H9 (cell line): ENCODE measurements at regions not wholly inside any gene's neighbourhood (a gene's known extent, or its start where the extent isn't known, plus 50 kb on each side); places are given as distances from the start of the nearest gene placed in this dataset.

Source experiments
- DNase-seq: peaks from one replicate; pipeline ENCODE4 v3.0.0-alpha.2; 2017
- H2AFZ ChIP-seq: one replicate; pipeline ENCODE4 v1.6.1; 2013; ENCODE audit warnings: mild to moderate bottlenecking, low read length, control low read depth, moderate library complexity
- H2AK5ac ChIP-seq: 2 replicates; pipeline ENCODE4 v1.6.1; 2013; ENCODE audit warnings: low read length, control low read depth, mixed read lengths; ENCODE audit not compliant: insufficient read length
- H2BK120ac ChIP-seq: one replicate; pipeline ENCODE4 v1.6.1; 2013; ENCODE audit warnings: low read depth, mild to moderate bottlenecking, low read length, control low read depth, inconsistent platforms; ENCODE audit not compliant: poor library complexity, severe bottlenecking
- H2BK12ac ChIP-seq: 2 replicates; pipeline ENCODE4 v1.6.1; 2013; ENCODE audit warnings: low read length, control low read depth, mixed read lengths, low read depth; ENCODE audit not compliant: insufficient read length
- H2BK15ac ChIP-seq: 2 replicates; pipeline ENCODE4 v1.6.1; 2013; ENCODE audit warnings: low read depth, low read length, control low read depth
- H2BK20ac ChIP-seq: one replicate; pipeline ENCODE4 v1.6.1; 2013; ENCODE audit warnings: low read depth, mild to moderate bottlenecking, low read length, control low read depth, inconsistent platforms; ENCODE audit not compliant: poor library complexity, severe bottlenecking
- H2BK5ac ChIP-seq: 2 replicates; pipeline ENCODE4 v1.6.1; 2013; ENCODE audit warnings: low read length, control low read depth, mixed read lengths; ENCODE audit not compliant: insufficient read length
- H3K14ac ChIP-seq: 2 replicates; pipeline ENCODE4 v1.6.1; 2013; ENCODE audit warnings: low read length, control low read depth; ENCODE audit not compliant: insufficient read depth
- H3K18ac ChIP-seq: 2 replicates; pipeline ENCODE4 v1.6.1; 2013; ENCODE audit warnings: low read depth, mild to moderate bottlenecking, mixed read lengths, low read length, control low read depth; ENCODE audit not compliant: insufficient read length
- H3K23ac ChIP-seq: 2 replicates; pipeline ENCODE4 v1.6.1; 2013; ENCODE audit warnings: low read length, control low read depth, mixed read lengths, low read depth; ENCODE audit not compliant: insufficient read length
- H3K23me2 ChIP-seq: 2 replicates; pipeline ENCODE4 v1.6.1; 2013; ENCODE audit warnings: low read depth, mild to moderate bottlenecking, mixed read lengths, low read length, control low read depth; ENCODE audit not compliant: insufficient read length, poor library complexity, severe bottlenecking
- H3K27ac ChIP-seq: 2 replicates; pipeline ENCODE4 v1.5.1; 2013; ENCODE audit warnings: low read length, control low read depth, mixed read lengths, low read depth; ENCODE audit not compliant: insufficient read length
- H3K27me3 ChIP-seq: 2 replicates; pipeline ENCODE4 v1.6.1; 2013; ENCODE audit warnings: low read length, control low read depth, inconsistent platforms; ENCODE audit not compliant: insufficient read depth
- H3K4ac ChIP-seq: 2 replicates; pipeline ENCODE4 v1.6.1; 2013; ENCODE audit warnings: low read depth, mild to moderate bottlenecking, control low read depth, inconsistent platforms, low read length, moderate library complexity
- H3K4me1 ChIP-seq: 2 replicates; pipeline ENCODE4 v1.6.1; 2013; ENCODE audit warnings: low read length, control low read depth, inconsistent platforms; ENCODE audit not compliant: insufficient read depth
- H3K4me2 ChIP-seq: 2 replicates; pipeline ENCODE4 v1.6.1; 2013; ENCODE audit warnings: low read length, control low read depth, mixed read lengths; ENCODE audit not compliant: insufficient read length, insufficient read depth
- H3K56ac ChIP-seq: 2 replicates; pipeline ENCODE4 v1.6.1; 2013; ENCODE audit warnings: low read depth, mild to moderate bottlenecking, mixed read lengths, low read length, control low read depth; ENCODE audit not compliant: insufficient read length
- H3K79me1 ChIP-seq: 2 replicates; pipeline ENCODE4 v1.6.1; 2013; ENCODE audit warnings: low read depth, mild to moderate bottlenecking, moderate library complexity, low read length, control low read depth, inconsistent platforms; ENCODE audit not compliant: insufficient read depth, poor library complexity, severe bottlenecking
- H3K79me2 ChIP-seq: 2 replicates; pipeline ENCODE4 v1.6.1; 2013; ENCODE audit warnings: low read length, control low read depth, inconsistent platforms; ENCODE audit not compliant: insufficient read depth
- H3K9ac ChIP-seq: 2 replicates; pipeline ENCODE4 v1.6.1; 2013; ENCODE audit warnings: low read length, control low read depth, mixed read lengths; ENCODE audit not compliant: insufficient read length; ENCODE audit errors: extremely low read depth
- H3K9me3 ChIP-seq: one replicate; pipeline ENCODE4 v1.6.1; 2013; ENCODE audit warnings: low read depth, low read length, inconsistent platforms; ENCODE audit not compliant: control insufficient read depth
- H3T11ph ChIP-seq: one replicate; pipeline ENCODE4 v1.6.1; 2013; ENCODE audit warnings: mild to moderate bottlenecking, low read length, control low read depth, inconsistent platforms
- H4K20me1 ChIP-seq: one replicate; pipeline ENCODE4 v1.6.1; 2013; ENCODE audit not compliant: control insufficient read depth, insufficient read length, insufficient read depth
- H4K5ac ChIP-seq: 2 replicates; pipeline ENCODE4 v1.6.1; 2013; ENCODE audit warnings: low read depth, mild to moderate bottlenecking, mixed read lengths, low read length, control low read depth; ENCODE audit not compliant: insufficient read length
- H4K8ac ChIP-seq: replicated peaks from 2 replicates; pipeline ENCODE4 v1.6.1; 2013; ENCODE audit warnings: low read length, control low read depth, mixed read lengths, low read depth; ENCODE audit not compliant: insufficient read length
- H4K91ac ChIP-seq: 2 replicates; pipeline ENCODE4 v1.6.1; 2013; ENCODE audit warnings: low read depth, mild to moderate bottlenecking, moderate library complexity, mixed read lengths, low read length, control low read depth; ENCODE audit not compliant: insufficient read length
- H3K27ac Mint-ChIP-seq, 3 experiments: 2 replicates in 2 of 3; 3 replicates in 1 of 3; pipeline ENCODE4 v1.8.0; 2020 to 2021; ENCODE audit warnings: mixed read lengths in 3 of 3, mild to moderate bottlenecking in 1 of 3, moderate library complexity in 1 of 3
- H3K27me3 Mint-ChIP-seq: 2 replicates; pipeline ENCODE4 v1.8.0; 2021; ENCODE audit warnings: low read depth, mild to moderate bottlenecking, moderate library complexity, mixed read lengths
- H3K36me3 Mint-ChIP-seq, 3 experiments: 2 replicates in 2 of 3; 3 replicates in 1 of 3; pipeline ENCODE4 v1.8.0; 2020 to 2021; ENCODE audit warnings: low read depth in 3 of 3, mixed read lengths in 3 of 3; ENCODE audit not compliant: insufficient read depth in 1 of 3
- H3K4me1 Mint-ChIP-seq, 2 experiments: 2 replicates each; pipeline ENCODE4 v1.8.0; 2020; ENCODE audit warnings: mixed read lengths in 2 of 2
- H3K4me3 Mint-ChIP-seq, 2 experiments: 2 replicates in 1 of 2; 3 replicates in 1 of 2; pipeline ENCODE4 v1.8.0; 2020 to 2021; ENCODE audit warnings: mild to moderate bottlenecking in 2 of 2, mixed read lengths in 2 of 2, moderate library complexity in 1 of 2
- H3K9me3 Mint-ChIP-seq, 2 experiments: 2 replicates in 1 of 2; 3 replicates in 1 of 2; pipeline ENCODE4 v1.8.0; 2020; ENCODE audit warnings: mild to moderate bottlenecking in 2 of 2, mixed read lengths in 2 of 2, moderate library complexity in 1 of 2
- WGBS: extraction: QIAGEN DNeasy Blood & Tissue Kit; methylation state at CpG from one replicate; pipeline ENCODE4 v1.1.7; 2013; ENCODE audit warnings: missing lambda C conversion rate, low lambda C conversion rate, mixed read lengths; ENCODE audit not compliant: insufficient read length; ENCODE audit errors: extremely low coverage; 5-methylcytosine and 5-hydroxymethylcytosine counted together
- TF ChIP-seq, protein P1 (sequence below): fragments of 200-600 bp; sonication (generic); conservative IDR thresholded peaks from 3 replicates; pipeline ENCODE4 v1.8.0; 2021; ENCODE audit warnings: antibody characterized with exemption, mild to moderate bottlenecking

DNA sequence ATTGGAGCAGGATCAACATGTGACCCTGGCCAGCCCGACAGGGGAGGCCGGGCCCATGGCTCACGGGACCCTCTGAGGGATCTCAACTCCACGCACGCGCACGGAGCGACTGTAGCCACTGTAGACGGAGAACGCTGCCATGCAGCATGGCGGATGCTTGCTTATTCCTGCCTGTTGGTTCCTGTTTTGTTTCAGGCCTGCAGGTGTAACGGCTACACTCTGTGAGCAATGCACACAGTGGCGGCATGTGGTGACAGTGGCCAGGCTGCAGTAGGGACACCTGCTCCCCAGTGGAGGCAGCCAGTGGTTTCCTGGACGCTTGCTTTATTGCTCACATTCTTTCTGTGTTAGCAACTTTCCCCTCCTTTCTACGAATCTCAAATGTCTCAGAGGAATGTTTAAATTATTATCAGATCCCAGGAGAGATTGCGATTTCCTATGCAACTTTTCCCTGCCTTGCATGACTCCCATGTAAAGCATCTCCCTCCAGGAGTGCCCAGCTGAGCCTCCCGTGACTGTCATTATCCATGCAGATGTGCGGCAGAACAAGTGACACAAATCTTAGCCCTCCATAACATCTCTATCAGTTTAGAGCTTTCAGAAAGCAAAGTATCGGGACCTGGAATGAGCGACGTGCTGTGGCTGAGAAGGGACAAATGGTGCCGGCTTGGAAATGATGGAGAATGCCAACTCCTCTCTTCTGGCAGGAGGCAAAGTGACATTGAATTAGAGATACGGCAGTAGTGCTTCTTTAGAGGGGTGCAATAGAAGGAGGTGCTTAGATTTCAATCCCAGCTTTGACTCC, 209.7 kb downstream of the ASB1 start:
- Histone ChIP-seq H3K23ac (no peak overlapping the region), H3K79me2 (no peaks in the 10 kb centered on the region), H3K23me2 (no peaks in the 10 kb centered on the region), H4K20me1 (no peaks in the 10 kb centered on the region), H3K27me3 (no peaks in the 10 kb centered on the region), H4K5ac (no peak overlapping the region), H3K4ac (no peak overlapping the region), H2AFZ (no peak overlapping the region), H2BK15ac (no peak overlapping the region), H3K4me1 (no peaks in the 10 kb centered on the region), H4K8ac (no peak overlapping the region), H2BK120ac (no peak overlapping the region), H2AK5ac (no peak overlapping the region), H2BK12ac (no peak overlapping the region), H3T11ph (no peak overlapping the region), H3K79me1 (no peaks in the 10 kb centered on the region), H3K9me3 (no peaks in the 10 kb centered on the region), H3K18ac (no peak overlapping the region), H2BK5ac (no peak overlapping the region), H2BK20ac (no peak overlapping the region), H3K14ac (0 out of 2 replicates have a peak overlapping the region, but pooled peaks have one; percentile 58), H3K27ac (no peak overlapping the region), H3K56ac (no peak overlapping the region), H3K4me2 (no peak overlapping the region), H4K91ac (no peak overlapping the region), H3K9ac (no peak overlapping the region)
- Mint-ChIP-seq H3K4me1 (no peaks in the 10 kb centered on the region), H3K9me3 (no peaks in the 10 kb centered on the region), H3K27ac (no peak overlapping the region), H3K36me3 (no peaks in the 10 kb centered on the region), H3K27me3 (peaks cover 14% of the 10 kb centered on the region), H3K4me3 (no peak overlapping the region)
- DNase-seq = no peak
- TF ChIP-seq, protein P1, sequence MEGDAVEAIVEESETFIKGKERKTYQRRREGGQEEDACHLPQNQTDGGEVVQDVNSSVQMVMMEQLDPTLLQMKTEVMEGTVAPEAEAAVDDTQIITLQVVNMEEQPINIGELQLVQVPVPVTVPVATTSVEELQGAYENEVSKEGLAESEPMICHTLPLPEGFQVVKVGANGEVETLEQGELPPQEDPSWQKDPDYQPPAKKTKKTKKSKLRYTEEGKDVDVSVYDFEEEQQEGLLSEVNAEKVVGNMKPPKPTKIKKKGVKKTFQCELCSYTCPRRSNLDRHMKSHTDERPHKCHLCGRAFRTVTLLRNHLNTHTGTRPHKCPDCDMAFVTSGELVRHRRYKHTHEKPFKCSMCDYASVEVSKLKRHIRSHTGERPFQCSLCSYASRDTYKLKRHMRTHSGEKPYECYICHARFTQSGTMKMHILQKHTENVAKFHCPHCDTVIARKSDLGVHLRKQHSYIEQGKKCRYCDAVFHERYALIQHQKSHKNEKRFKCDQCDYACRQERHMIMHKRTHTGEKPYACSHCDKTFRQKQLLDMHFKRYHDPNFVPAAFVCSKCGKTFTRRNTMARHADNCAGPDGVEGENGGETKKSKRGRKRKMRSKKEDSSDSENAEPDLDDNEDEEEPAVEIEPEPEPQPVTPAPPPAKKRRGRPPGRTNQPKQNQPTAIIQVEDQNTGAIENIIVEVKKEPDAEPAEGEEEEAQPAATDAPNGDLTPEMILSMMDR = no peak
- WGBS = no CpG with 5 or more reads among the region's 23 CpGs
